ENCODE measurements at regions not wholly inside any gene's neighbourhood (a gene's known extent, or its start where the extent isn't known, plus 50 kb on each side); places are given as distances from the start of the nearest gene placed in this dataset.

DNA sequence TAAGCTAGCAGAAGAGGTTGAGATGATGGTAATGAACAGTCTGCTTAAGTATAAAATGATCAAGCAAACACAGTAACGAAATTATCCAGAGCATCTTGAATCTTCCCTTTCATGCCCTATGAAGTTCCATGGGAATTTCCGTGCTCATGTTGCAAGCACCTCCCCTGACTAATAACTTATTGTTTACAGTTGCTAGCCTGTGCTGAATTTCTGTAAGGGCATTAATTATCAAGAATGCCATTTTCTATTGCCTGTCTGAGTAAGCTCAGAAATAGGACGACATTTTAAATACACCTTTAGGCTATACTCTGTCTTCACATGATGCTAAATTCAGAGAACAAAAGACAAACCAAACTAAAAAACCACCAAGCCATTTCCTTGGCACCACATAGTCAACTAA lies 257.5 kb upstream of the LRTM1 start:
- TF ChIP-seq, protein P1, sequence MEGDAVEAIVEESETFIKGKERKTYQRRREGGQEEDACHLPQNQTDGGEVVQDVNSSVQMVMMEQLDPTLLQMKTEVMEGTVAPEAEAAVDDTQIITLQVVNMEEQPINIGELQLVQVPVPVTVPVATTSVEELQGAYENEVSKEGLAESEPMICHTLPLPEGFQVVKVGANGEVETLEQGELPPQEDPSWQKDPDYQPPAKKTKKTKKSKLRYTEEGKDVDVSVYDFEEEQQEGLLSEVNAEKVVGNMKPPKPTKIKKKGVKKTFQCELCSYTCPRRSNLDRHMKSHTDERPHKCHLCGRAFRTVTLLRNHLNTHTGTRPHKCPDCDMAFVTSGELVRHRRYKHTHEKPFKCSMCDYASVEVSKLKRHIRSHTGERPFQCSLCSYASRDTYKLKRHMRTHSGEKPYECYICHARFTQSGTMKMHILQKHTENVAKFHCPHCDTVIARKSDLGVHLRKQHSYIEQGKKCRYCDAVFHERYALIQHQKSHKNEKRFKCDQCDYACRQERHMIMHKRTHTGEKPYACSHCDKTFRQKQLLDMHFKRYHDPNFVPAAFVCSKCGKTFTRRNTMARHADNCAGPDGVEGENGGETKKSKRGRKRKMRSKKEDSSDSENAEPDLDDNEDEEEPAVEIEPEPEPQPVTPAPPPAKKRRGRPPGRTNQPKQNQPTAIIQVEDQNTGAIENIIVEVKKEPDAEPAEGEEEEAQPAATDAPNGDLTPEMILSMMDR (IDR thresholded peaks at IDR 0.05 in 8 of 11, conservative IDR thresholded peaks at IDR 0.05 in 3 of 11): no peak
- TF ChIP-seq POLR2AphosphoS5 (IDR thresholded peaks at IDR 0.05): no peak
- TF ChIP-seq POLR2A (IDR thresholded peaks at IDR 0.05): no peak

All from spleen (tissue), 7 donors.